Liver (tissue), 3 donors: ENCODE measurements at regions not wholly inside any gene's neighbourhood (a gene's known extent, or its start where the extent isn't known, plus 50 kb on each side); places are given as distances from the start of the nearest gene placed in this dataset.

ENCODE experiments used
- CTCF ChIP-seq: fragments of 150-350 bp; IDR thresholded peaks from 2 replicates; pipeline ENCODE4 v1.5.1; 2017; ENCODE audit warnings: improper control_type of control experiment, low read depth, low read length; ENCODE audit not compliant: missing input control
- EGR1 ChIP-seq, 2 donors: IDR thresholded peaks; 2 replicates each; pipeline ENCODE4 v1.6.1; 2016 to 2018; ENCODE audit warnings: antibody characterized with exemption in 2 of 2, low read depth in 2 of 2
- FOXA1 ChIP-seq: IDR thresholded peaks from 2 replicates; pipeline ENCODE4 v1.6.1; 2016; ENCODE audit warnings: antibody characterized with exemption
- GABPA ChIP-seq, 2 donors: IDR thresholded peaks in 1 of 2; conservative IDR thresholded peaks in 1 of 2; 2 replicates each; pipeline ENCODE4 v1.6.1; 2016; ENCODE audit warnings: antibody characterized with exemption in 2 of 2, mild to moderate bottlenecking in 1 of 2, moderate library complexity in 1 of 2
- MAX ChIP-seq: IDR thresholded peaks from 2 replicates; pipeline ENCODE4 v1.6.1; 2016; ENCODE audit warnings: antibody characterized with exemption
- RAD21 ChIP-seq, 2 donors: IDR thresholded peaks; 2 replicates each; pipeline ENCODE4 v1.6.1; 2016; ENCODE audit warnings: antibody characterized with exemption in 2 of 2, mild to moderate bottlenecking in 2 of 2
- REST ChIP-seq: IDR thresholded peaks from 2 replicates; pipeline ENCODE4 v1.6.1; 2016; ENCODE audit warnings: antibody characterized with exemption, mild to moderate bottlenecking
- RXRA ChIP-seq, 2 donors: IDR thresholded peaks; 2 replicates each; pipeline ENCODE4 v1.6.1; 2017 to 2018; ENCODE audit warnings: antibody characterized with exemption in 2 of 2, mild to moderate bottlenecking in 1 of 2
- TAF1 ChIP-seq: conservative IDR thresholded peaks from 2 replicates; pipeline ENCODE4 v1.6.1; 2016; ENCODE audit warnings: antibody characterized with exemption, mild to moderate bottlenecking
- YY1 ChIP-seq: IDR thresholded peaks from 2 replicates; pipeline ENCODE4 v1.6.1; 2016; ENCODE audit warnings: antibody characterized with exemption, mild to moderate bottlenecking
- TF ChIP-seq, protein P1 (sequence below): IDR thresholded peaks from 2 replicates; pipeline ENCODE4 v1.6.1; 2016; ENCODE audit warnings: antibody characterized with exemption
- donor health status: healthy.
- donor health status: healthy.

DNA sequence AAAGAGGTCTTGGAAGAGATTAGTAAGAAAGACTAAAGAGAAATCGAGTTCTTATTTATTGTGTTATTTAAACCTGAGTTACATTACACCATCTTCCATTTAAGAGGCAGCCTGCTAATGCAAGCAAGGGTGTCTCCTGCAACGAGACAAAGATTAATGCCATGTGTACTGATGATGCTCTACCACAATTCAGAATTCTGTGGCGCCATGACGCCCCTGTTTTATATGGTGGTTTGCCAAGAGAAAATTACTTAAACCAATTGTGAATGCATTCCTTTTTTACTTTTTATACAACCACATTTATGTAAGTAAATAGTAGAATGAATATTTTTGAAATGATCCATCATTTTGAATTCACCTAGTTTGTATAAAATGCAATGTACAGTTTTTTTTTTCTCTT is 356.1 kb upstream of the ZEB2 start:
- TF ChIP-seq, protein P1, sequence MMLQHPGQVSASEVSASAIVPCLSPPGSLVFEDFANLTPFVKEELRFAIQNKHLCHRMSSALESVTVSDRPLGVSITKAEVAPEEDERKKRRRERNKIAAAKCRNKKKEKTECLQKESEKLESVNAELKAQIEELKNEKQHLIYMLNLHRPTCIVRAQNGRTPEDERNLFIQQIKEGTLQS = no peak
- TF ChIP-seq TAF1 = no peak
- TF ChIP-seq CTCF = no peak
- TF ChIP-seq MAX = no peak
- no peak for TF ChIP-seq GABPA (IDR thresholded peaks at IDR 0.05 in 1 of 2, conservative IDR thresholded peaks at IDR 0.05 in 1 of 2)
- TF ChIP-seq RXRA (IDR thresholded peaks at IDR 0.05) = no peak
- TF ChIP-seq YY1 = no peak
- no peak for TF ChIP-seq REST
- no peak for TF ChIP-seq EGR1 (IDR thresholded peaks at IDR 0.05; ENCODE audit: low read depth in 2 of 2)
- TF ChIP-seq FOXA1 = no peak
- TF ChIP-seq RAD21 (IDR thresholded peaks at IDR 0.05) = no peak
